Esophagus squamous epithelium (tissue), 5 donors: ENCODE measurements at regions not wholly inside any gene's neighbourhood (a gene's known extent, or its start where the extent isn't known, plus 50 kb on each side); places are given as distances from the start of the nearest gene placed in this dataset.

Source experiments
- DNase-seq: peaks from one replicate; lab custom pipeline; 2025; lab: John Stamatoyannopoulos, UW
- H3K27ac ChIP-seq, 4 donors: fragments of 200-600 bp; sonication (generic); one replicate each; pipeline ENCODE4 v1.5.1; 2016 to 2019; ENCODE audit warnings: mild to moderate bottlenecking in 1 of 4
- H3K27me3 ChIP-seq, 4 donors: fragments of 200-600 bp; sonication (generic); 1 replicate in 3 of 4; 2 replicates in 1 of 4; pipeline versions ENCODE4 v1.5.1 to v1.6.0; 2017 to 2021; ENCODE audit warnings: antibody characterized with exemption in 1 of 4
- H3K36me3 ChIP-seq, 3 donors: fragments of 200-600 bp; sonication (generic); one replicate each; pipeline ENCODE4 v1.5.1; 2016 to 2019
- H3K4me1 ChIP-seq, 3 donors: fragments of 200-600 bp; sonication (generic); one replicate each; pipeline ENCODE4 v1.5.1; 2017 to 2019
- H3K4me3 ChIP-seq, 4 donors: fragments of 200-600 bp; sonication (generic); 1 replicate in 3 of 4; 2 replicates in 1 of 4; pipeline ENCODE4 v1.5.1; 2016 to 2019; ENCODE audit warnings: mild to moderate bottlenecking in 2 of 4, moderate library complexity in 1 of 4
- H3K9me3 ChIP-seq, 3 donors: fragments of 200-600 bp; sonication (generic); one replicate each; pipeline ENCODE4 v1.5.1; 2016 to 2019
- CTCF ChIP-seq, 6 experiments: fragments of 450-650 bp in 4 of 6; fragments of 200-600 bp in 2 of 6; sonication (generic) in 2 of 6; IDR thresholded peaks; one replicate each; pipeline ENCODE4 v1.5.1; 2016 to 2019; ENCODE audit warnings: antibody characterized with exemption in 6 of 6, mild to moderate bottlenecking in 4 of 6, moderate library complexity in 4 of 6
- POLR2A ChIP-seq, 4 donors: fragments of 450-650 bp; IDR thresholded peaks; one replicate each; pipeline ENCODE4 v1.6.1; 2017; ENCODE audit warnings: antibody characterized with exemption in 4 of 4, mild to moderate bottlenecking in 4 of 4, moderate library complexity in 3 of 4
- WGBS, 2 donors: methylation state at CpG; one replicate each; pipeline ENCODE4 v1.1.5; 2018; 5-methylcytosine and 5-hydroxymethylcytosine counted together
- intact Hi-C: fragments of 100-400 bp; cut with DNase I; formaldehyde crosslinking; loops from one replicate; pipeline ENCODE4 v1.15.0; 2022
- donor health status: DM: yes; HTN: yes; CAD: no.

- intact Hi-C loops: no loop called here
- WGBS, 2 donors: 84 to 95% methylated on average over 6 of the region's 6 CpGs
- TF ChIP-seq POLR2A (IDR thresholded peaks at IDR 0.05) (no peak), CTCF (IDR thresholded peaks at IDR 0.05) (no peak)
Measured at GRCh38 chr2:176764921-176765320, 447.7 kb upstream of the HNRNPA3 start.

GRCh38 chr2:176766005-176766404, 446.6 kb upstream of the HNRNPA3 start:
- intact Hi-C loops: no loop called here
- Histone ChIP-seq H3K4me3 (no peak overlapping the region), H3K27me3 (no peaks in the 10 kb centered on the region), H3K36me3 (no peaks in the 10 kb centered on the region), H3K27ac (no peak overlapping the region), H3K9me3 (no peaks in the 10 kb centered on the region), H3K4me1 (no peaks in the 10 kb centered on the region)
- TF ChIP-seq CTCF (IDR thresholded peaks at IDR 0.05) (no peak), POLR2A (IDR thresholded peaks at IDR 0.05) (no peak)
- no peak for DNase-seq
- 92 to 93% methylated on average over 9 of the region's 9 CpGs for WGBS, 2 donors

More at GRCh38 chr2:176764921-176765320, 447.7 kb upstream of the HNRNPA3 start:
- no peak overlapping the region for H3K27ac ChIP-seq
- no peaks in the 10 kb centered on the region for H3K4me1 ChIP-seq
- no peaks in the 10 kb centered on the region for H3K9me3 ChIP-seq
- no peak for DNase-seq
- no peak overlapping the region for H3K4me3 ChIP-seq
- no peaks in the 10 kb centered on the region for H3K27me3 ChIP-seq
- no peaks in the 10 kb centered on the region for H3K36me3 ChIP-seq

- TF ChIP-seq POLR2A (IDR thresholded peaks at IDR 0.05) (no peak), CTCF (IDR thresholded peaks at IDR 0.05) (no peak)
- no peaks in the 10 kb centered on the region for H3K27me3 ChIP-seq
- no peaks in the 10 kb centered on the region for H3K36me3 ChIP-seq
- no peak overlapping the region for H3K27ac ChIP-seq
- no peak for DNase-seq
- H3K4me1 ChIP-seq: no peaks in the 10 kb centered on the region
- WGBS, 2 donors: 14 to 46% methylated on average over 1 of the region's 1 CpG
- no peak overlapping the region for H3K4me3 ChIP-seq
- H3K9me3 ChIP-seq: no peaks in the 10 kb centered on the region
- intact Hi-C loops: no loop called here
Measured at GRCh38 chr2:176768185-176768584, 444.4 kb upstream of the HNRNPA3 start.

GRCh38 chr2:176769021-176769420, 443.6 kb upstream of the HNRNPA3 start:
- intact Hi-C loops: no loop called here
- no peak for DNase-seq
- H3K4me3 ChIP-seq: no peak overlapping the region
- no peak overlapping the region for H3K27ac ChIP-seq
- TF ChIP-seq POLR2A (IDR thresholded peaks at IDR 0.05): no peak
- TF ChIP-seq CTCF (IDR thresholded peaks at IDR 0.05): no peak
- H3K4me1 ChIP-seq: no peaks in the 10 kb centered on the region
- no peaks in the 10 kb centered on the region for H3K9me3 ChIP-seq
- 66% methylated on average over 3 of the region's 3 CpGs for WGBS, 2 donors
- H3K27me3 ChIP-seq: no peaks in the 10 kb centered on the region
- no peaks in the 10 kb centered on the region for H3K36me3 ChIP-seq

GRCh38 chr2:176769499-176770370, 442.9 kb upstream of the HNRNPA3 start:
- intact Hi-C loops: no loop called here
- TF ChIP-seq CTCF (IDR thresholded peaks at IDR 0.05): no peak
- TF ChIP-seq POLR2A (IDR thresholded peaks at IDR 0.05): no peak
- H3K4me1 ChIP-seq: no peaks in the 10 kb centered on the region
- H3K4me3 ChIP-seq: no peak overlapping the region
- no peak for DNase-seq
- H3K27me3 ChIP-seq: no peaks in the 10 kb centered on the region
- no peak overlapping the region for H3K27ac ChIP-seq
- WGBS, 2 donors: 77 to 79% methylated on average over 6 of the region's 6 CpGs
- no peaks in the 10 kb centered on the region for H3K36me3 ChIP-seq
- H3K9me3 ChIP-seq: no peaks in the 10 kb centered on the region
